SH-SY5Y (cell line): ENCODE measurements at regions not wholly inside any gene's neighbourhood (a gene's known extent, or its start where the extent isn't known, plus 50 kb on each side); places are given as distances from the start of the nearest gene placed in this dataset.

Experiments
- GATA2 ChIP-seq: IDR thresholded peaks from 2 replicates; pipeline ENCODE4 v1.6.1; 2011; ENCODE audit warnings: mild to moderate bottlenecking, low read depth, low read length
- GATA3 ChIP-seq: IDR thresholded peaks from 2 replicates; pipeline ENCODE4 v1.6.1; 2011; ENCODE audit warnings: low read depth, mild to moderate bottlenecking, low read length, moderate library complexity

DNA sequence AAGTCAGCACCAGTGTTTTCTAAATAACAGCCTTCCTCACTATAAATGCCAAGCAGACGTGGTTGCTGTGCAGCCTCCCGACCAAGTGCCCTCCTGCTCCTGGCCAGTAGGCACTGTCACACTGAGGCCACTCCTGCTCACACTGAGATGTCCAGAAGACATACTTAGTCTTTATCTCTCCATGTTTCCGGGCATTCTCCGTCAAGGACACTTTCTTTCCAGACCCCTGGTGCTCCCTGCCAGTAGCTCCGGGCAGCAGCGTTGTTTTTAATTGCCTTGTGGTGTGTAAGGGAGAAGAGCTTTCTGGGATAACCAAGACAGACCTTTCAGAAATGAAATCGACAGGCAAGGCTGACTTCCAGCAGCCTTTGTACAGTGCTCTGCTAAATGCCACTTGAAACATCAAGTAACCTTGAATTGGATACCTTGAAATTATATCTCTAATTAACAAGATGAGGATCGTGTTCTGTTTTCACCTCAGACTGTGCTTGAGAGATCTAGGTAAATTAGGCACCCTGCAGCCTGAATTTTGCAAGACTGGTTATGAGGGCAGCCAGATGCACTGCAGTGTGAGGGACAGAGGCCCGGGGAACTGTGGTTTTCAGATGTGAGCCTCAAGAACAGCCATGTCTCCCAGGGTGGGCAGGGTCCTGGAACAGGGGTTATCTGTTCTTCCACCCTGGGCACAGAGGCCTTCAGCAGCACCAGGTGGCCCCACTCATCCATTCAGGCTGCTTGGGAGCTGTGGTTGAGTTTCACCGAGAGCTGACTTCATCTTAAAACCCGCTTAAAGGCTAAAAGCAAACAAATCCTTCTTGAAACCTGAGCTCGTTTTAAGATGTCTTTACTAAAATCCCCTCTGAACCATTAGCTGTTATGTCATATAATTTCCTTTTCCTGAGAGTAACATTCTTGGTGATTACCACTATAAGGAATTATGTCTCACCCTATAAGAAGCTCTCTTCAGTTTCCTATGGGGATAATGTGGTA, 105.5 kb upstream of the IL12A start:
- TF ChIP-seq GATA2 (no peak), GATA3 (no peak)
